H9 (cell line): ENCODE measurements at regions not wholly inside any gene's neighbourhood (a gene's known extent, or its start where the extent isn't known, plus 50 kb on each side); places are given as distances from the start of the nearest gene placed in this dataset.

Experiments used
- DNase-seq: peaks from one replicate; pipeline ENCODE4 v3.0.0-alpha.2; 2017
- H2AFZ ChIP-seq: one replicate; pipeline ENCODE4 v1.6.1; 2013; ENCODE audit warnings: mild to moderate bottlenecking, low read length, control low read depth, moderate library complexity
- H2AK5ac ChIP-seq: 2 replicates; pipeline ENCODE4 v1.6.1; 2013; ENCODE audit warnings: low read length, control low read depth, mixed read lengths; ENCODE audit not compliant: insufficient read length
- H2BK120ac ChIP-seq: one replicate; pipeline ENCODE4 v1.6.1; 2013; ENCODE audit warnings: low read depth, mild to moderate bottlenecking, low read length, control low read depth, inconsistent platforms; ENCODE audit not compliant: poor library complexity, severe bottlenecking
- H2BK12ac ChIP-seq: 2 replicates; pipeline ENCODE4 v1.6.1; 2013; ENCODE audit warnings: low read length, control low read depth, mixed read lengths, low read depth; ENCODE audit not compliant: insufficient read length
- H2BK15ac ChIP-seq: 2 replicates; pipeline ENCODE4 v1.6.1; 2013; ENCODE audit warnings: low read depth, low read length, control low read depth
- H2BK20ac ChIP-seq: one replicate; pipeline ENCODE4 v1.6.1; 2013; ENCODE audit warnings: low read depth, mild to moderate bottlenecking, low read length, control low read depth, inconsistent platforms; ENCODE audit not compliant: poor library complexity, severe bottlenecking
- H2BK5ac ChIP-seq: 2 replicates; pipeline ENCODE4 v1.6.1; 2013; ENCODE audit warnings: low read length, control low read depth, mixed read lengths; ENCODE audit not compliant: insufficient read length
- H3K14ac ChIP-seq: 2 replicates; pipeline ENCODE4 v1.6.1; 2013; ENCODE audit warnings: low read length, control low read depth; ENCODE audit not compliant: insufficient read depth
- H3K18ac ChIP-seq: 2 replicates; pipeline ENCODE4 v1.6.1; 2013; ENCODE audit warnings: low read depth, mild to moderate bottlenecking, mixed read lengths, low read length, control low read depth; ENCODE audit not compliant: insufficient read length
- H3K23ac ChIP-seq: 2 replicates; pipeline ENCODE4 v1.6.1; 2013; ENCODE audit warnings: low read length, control low read depth, mixed read lengths, low read depth; ENCODE audit not compliant: insufficient read length
- H3K23me2 ChIP-seq: 2 replicates; pipeline ENCODE4 v1.6.1; 2013; ENCODE audit warnings: low read depth, mild to moderate bottlenecking, mixed read lengths, low read length, control low read depth; ENCODE audit not compliant: insufficient read length, poor library complexity, severe bottlenecking
- H3K27ac ChIP-seq: 2 replicates; pipeline ENCODE4 v1.5.1; 2013; ENCODE audit warnings: low read length, control low read depth, mixed read lengths, low read depth; ENCODE audit not compliant: insufficient read length
- H3K27me3 ChIP-seq: 2 replicates; pipeline ENCODE4 v1.6.1; 2013; ENCODE audit warnings: low read length, control low read depth, inconsistent platforms; ENCODE audit not compliant: insufficient read depth
- H3K4ac ChIP-seq: 2 replicates; pipeline ENCODE4 v1.6.1; 2013; ENCODE audit warnings: low read depth, mild to moderate bottlenecking, control low read depth, inconsistent platforms, low read length, moderate library complexity
- H3K4me1 ChIP-seq: 2 replicates; pipeline ENCODE4 v1.6.1; 2013; ENCODE audit warnings: low read length, control low read depth, inconsistent platforms; ENCODE audit not compliant: insufficient read depth
- H3K4me2 ChIP-seq: 2 replicates; pipeline ENCODE4 v1.6.1; 2013; ENCODE audit warnings: low read length, control low read depth, mixed read lengths; ENCODE audit not compliant: insufficient read length, insufficient read depth
- H3K56ac ChIP-seq: 2 replicates; pipeline ENCODE4 v1.6.1; 2013; ENCODE audit warnings: low read depth, mild to moderate bottlenecking, mixed read lengths, low read length, control low read depth; ENCODE audit not compliant: insufficient read length
- H3K79me1 ChIP-seq: 2 replicates; pipeline ENCODE4 v1.6.1; 2013; ENCODE audit warnings: low read depth, mild to moderate bottlenecking, moderate library complexity, low read length, control low read depth, inconsistent platforms; ENCODE audit not compliant: insufficient read depth, poor library complexity, severe bottlenecking
- H3K79me2 ChIP-seq: 2 replicates; pipeline ENCODE4 v1.6.1; 2013; ENCODE audit warnings: low read length, control low read depth, inconsistent platforms; ENCODE audit not compliant: insufficient read depth
- H3K9ac ChIP-seq: 2 replicates; pipeline ENCODE4 v1.6.1; 2013; ENCODE audit warnings: low read length, control low read depth, mixed read lengths; ENCODE audit not compliant: insufficient read length; ENCODE audit errors: extremely low read depth
- H3K9me3 ChIP-seq: one replicate; pipeline ENCODE4 v1.6.1; 2013; ENCODE audit warnings: low read depth, low read length, inconsistent platforms; ENCODE audit not compliant: control insufficient read depth
- H3T11ph ChIP-seq: one replicate; pipeline ENCODE4 v1.6.1; 2013; ENCODE audit warnings: mild to moderate bottlenecking, low read length, control low read depth, inconsistent platforms
- H4K20me1 ChIP-seq: one replicate; pipeline ENCODE4 v1.6.1; 2013; ENCODE audit not compliant: control insufficient read depth, insufficient read length, insufficient read depth
- H4K5ac ChIP-seq: 2 replicates; pipeline ENCODE4 v1.6.1; 2013; ENCODE audit warnings: low read depth, mild to moderate bottlenecking, mixed read lengths, low read length, control low read depth; ENCODE audit not compliant: insufficient read length
- H4K8ac ChIP-seq: replicated peaks from 2 replicates; pipeline ENCODE4 v1.6.1; 2013; ENCODE audit warnings: low read length, control low read depth, mixed read lengths, low read depth; ENCODE audit not compliant: insufficient read length
- H4K91ac ChIP-seq: 2 replicates; pipeline ENCODE4 v1.6.1; 2013; ENCODE audit warnings: low read depth, mild to moderate bottlenecking, moderate library complexity, mixed read lengths, low read length, control low read depth; ENCODE audit not compliant: insufficient read length
- H3K27ac Mint-ChIP-seq, 3 experiments: 2 replicates in 2 of 3; 3 replicates in 1 of 3; pipeline ENCODE4 v1.8.0; 2020 to 2021; ENCODE audit warnings: mixed read lengths in 3 of 3, mild to moderate bottlenecking in 1 of 3, moderate library complexity in 1 of 3
- H3K27me3 Mint-ChIP-seq: 2 replicates; pipeline ENCODE4 v1.8.0; 2021; ENCODE audit warnings: low read depth, mild to moderate bottlenecking, moderate library complexity, mixed read lengths
- H3K36me3 Mint-ChIP-seq, 3 experiments: 2 replicates in 2 of 3; 3 replicates in 1 of 3; pipeline ENCODE4 v1.8.0; 2020 to 2021; ENCODE audit warnings: low read depth in 3 of 3, mixed read lengths in 3 of 3; ENCODE audit not compliant: insufficient read depth in 1 of 3
- H3K4me1 Mint-ChIP-seq, 2 experiments: 2 replicates each; pipeline ENCODE4 v1.8.0; 2020; ENCODE audit warnings: mixed read lengths in 2 of 2
- H3K4me3 Mint-ChIP-seq, 2 experiments: 2 replicates in 1 of 2; 3 replicates in 1 of 2; pipeline ENCODE4 v1.8.0; 2020 to 2021; ENCODE audit warnings: mild to moderate bottlenecking in 2 of 2, mixed read lengths in 2 of 2, moderate library complexity in 1 of 2
- H3K9me3 Mint-ChIP-seq, 2 experiments: 2 replicates in 1 of 2; 3 replicates in 1 of 2; pipeline ENCODE4 v1.8.0; 2020; ENCODE audit warnings: mild to moderate bottlenecking in 2 of 2, mixed read lengths in 2 of 2, moderate library complexity in 1 of 2
- CTCF ChIP-seq: fragments of 200-600 bp; sonication (generic); conservative IDR thresholded peaks from 3 replicates; pipeline ENCODE4 v1.8.0; 2021; ENCODE audit warnings: antibody characterized with exemption, mild to moderate bottlenecking
- WGBS: extraction: QIAGEN DNeasy Blood & Tissue Kit; methylation state at CpG from one replicate; pipeline ENCODE4 v1.1.7; 2013; ENCODE audit warnings: missing lambda C conversion rate, low lambda C conversion rate, mixed read lengths; ENCODE audit not compliant: insufficient read length; ENCODE audit errors: extremely low coverage; 5-methylcytosine and 5-hydroxymethylcytosine counted together

GRCh38 chr21:18152371-18152770, 92.3 kb upstream of the CHODL start:
- Histone ChIP-seq H3T11ph (no peak overlapping the region), H3K9me3 (no peaks in the 10 kb centered on the region), H3K4me1 (peaks cover 4% of the 10 kb centered on the region; the same call in 1 of the 2 replicates), H2BK12ac (no peak overlapping the region), H2BK5ac (no peak overlapping the region), H3K23me2 (no peaks in the 10 kb centered on the region), H3K27ac (no peak overlapping the region), H3K4ac (no peak overlapping the region), H3K56ac (no peak overlapping the region), H4K91ac (no peak overlapping the region), H3K18ac (no peak overlapping the region), H3K79me2 (no peaks in the 10 kb centered on the region), H3K4me2 (no peak overlapping the region), H4K5ac (no peak overlapping the region), H3K14ac (no peak overlapping the region), H2BK120ac (no peak overlapping the region), H3K79me1 (no peaks in the 10 kb centered on the region), H3K23ac (no peak overlapping the region), H2BK20ac (no peak overlapping the region), H2AK5ac (no peak overlapping the region), H4K20me1 (no peaks in the 10 kb centered on the region), H4K8ac (no peak overlapping the region), H2AFZ (no peak overlapping the region), H2BK15ac (no peak overlapping the region), H3K9ac (no peak overlapping the region), H3K27me3 (no peaks in the 10 kb centered on the region)
- H3K9me3 Mint-ChIP-seq = peaks cover 5 to 6% of the 10 kb centered on the region in 2 experiments; a peak in 4 of 5 replicates
- H3K27ac Mint-ChIP-seq = no peak overlapping the region
- no peak overlapping the region for H3K4me3 Mint-ChIP-seq
- DNase-seq = no peak
- H3K27me3 Mint-ChIP-seq = no peaks in the 10 kb centered on the region
- peaks cover 19 to 23% of the 10 kb centered on the region in 2 experiments for H3K4me1 Mint-ChIP-seq
- H3K36me3 Mint-ChIP-seq = peaks cover 2 to 16% (median 6%) of the 10 kb centered on the region in 3 experiments; a peak in 4 of 7 replicates
- WGBS = no CpG with 5 or more reads among the region's 2 CpGs
- TF ChIP-seq CTCF = no peak
